Fibroblast of lung (primary cell): ENCODE measurements at regions not wholly inside any gene's neighbourhood (a gene's known extent, or its start where the extent isn't known, plus 50 kb on each side); places are given as distances from the start of the nearest gene placed in this dataset.

Experiments
- EZH2 ChIP-seq: IDR thresholded peaks from 2 replicates; pipeline ENCODE4 v1.5.1; 2012; ENCODE audit warnings: low read length, control low read depth, mild to moderate bottlenecking; ENCODE audit errors: missing control alignments
- TF ChIP-seq, protein P1 (sequence below), 2 donors: IDR thresholded peaks in 1 of 2; conservative IDR thresholded peaks in 1 of 2; 1 replicate in 1 of 2; 2 replicates in 1 of 2; pipeline ENCODE4 v1.5.1; 2011 to 2012; ENCODE audit warnings: low read length in 2 of 2, control low read depth in 1 of 2, inconsistent platforms in 1 of 2, low read depth in 1 of 2, mild to moderate bottlenecking in 1 of 2

DNA sequence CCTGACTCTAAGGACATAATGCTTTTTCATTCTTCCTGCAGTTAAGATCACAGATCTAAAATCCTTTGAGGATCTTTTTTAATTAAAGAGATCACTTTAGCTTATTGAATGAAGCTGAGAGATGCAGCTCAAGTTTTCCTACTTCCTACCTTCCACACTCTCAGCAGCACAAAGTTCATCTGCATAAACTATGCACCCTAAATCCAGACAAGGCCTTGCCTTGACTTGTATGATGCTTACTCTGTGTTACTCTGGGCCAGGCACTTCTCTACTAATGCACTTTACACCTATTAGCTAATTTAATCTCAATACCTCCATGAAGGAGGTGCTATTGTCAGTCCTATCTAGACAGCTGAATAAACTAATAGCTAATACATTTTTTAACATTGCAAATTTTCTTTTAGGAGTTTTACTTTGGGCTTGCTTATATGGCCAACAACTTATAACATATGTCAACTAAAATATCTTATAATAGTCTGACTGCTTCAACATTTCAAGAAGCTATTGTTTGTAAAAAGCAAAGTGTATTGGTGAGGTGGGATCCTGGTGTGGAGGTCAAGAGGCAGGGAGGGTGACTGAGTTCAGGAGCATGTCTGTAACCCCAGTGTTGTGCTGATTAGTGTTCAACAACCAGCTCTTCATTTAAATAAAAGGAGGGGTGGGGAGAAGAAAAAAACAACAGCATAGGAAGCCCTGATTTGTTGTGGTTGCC is 172.4 kb upstream of the ATP11B start:
- TF ChIP-seq, protein P1, sequence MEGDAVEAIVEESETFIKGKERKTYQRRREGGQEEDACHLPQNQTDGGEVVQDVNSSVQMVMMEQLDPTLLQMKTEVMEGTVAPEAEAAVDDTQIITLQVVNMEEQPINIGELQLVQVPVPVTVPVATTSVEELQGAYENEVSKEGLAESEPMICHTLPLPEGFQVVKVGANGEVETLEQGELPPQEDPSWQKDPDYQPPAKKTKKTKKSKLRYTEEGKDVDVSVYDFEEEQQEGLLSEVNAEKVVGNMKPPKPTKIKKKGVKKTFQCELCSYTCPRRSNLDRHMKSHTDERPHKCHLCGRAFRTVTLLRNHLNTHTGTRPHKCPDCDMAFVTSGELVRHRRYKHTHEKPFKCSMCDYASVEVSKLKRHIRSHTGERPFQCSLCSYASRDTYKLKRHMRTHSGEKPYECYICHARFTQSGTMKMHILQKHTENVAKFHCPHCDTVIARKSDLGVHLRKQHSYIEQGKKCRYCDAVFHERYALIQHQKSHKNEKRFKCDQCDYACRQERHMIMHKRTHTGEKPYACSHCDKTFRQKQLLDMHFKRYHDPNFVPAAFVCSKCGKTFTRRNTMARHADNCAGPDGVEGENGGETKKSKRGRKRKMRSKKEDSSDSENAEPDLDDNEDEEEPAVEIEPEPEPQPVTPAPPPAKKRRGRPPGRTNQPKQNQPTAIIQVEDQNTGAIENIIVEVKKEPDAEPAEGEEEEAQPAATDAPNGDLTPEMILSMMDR (conservative IDR thresholded peaks at IDR 0.05 in 1 of 2, IDR thresholded peaks at IDR 0.05 in 1 of 2; ENCODE audit: low read depth in 1 of 2, low read length in 2 of 2): no peak
- no peak for TF ChIP-seq EZH2
